Neural cell (in vitro differentiated cells): ENCODE measurements at regions not wholly inside any gene's neighbourhood (a gene's known extent, or its start where the extent isn't known, plus 50 kb on each side); places are given as distances from the start of the nearest gene placed in this dataset.

Source experiments
- H2AFZ ChIP-seq: fragments of 200-600, 300-800 bp; sonication (generic), shearing (Covaris generic); 2 replicates; pipeline ENCODE4 v1.6.0; 2014; ENCODE audit warnings: low read depth, mild to moderate bottlenecking, antibody characterized with exemption, low read length, moderate library complexity
- H3F3A ChIP-seq: fragments of 200-600 bp; shearing (Covaris generic); 2 replicates; pipeline ENCODE4 v1.6.1; 2016; ENCODE audit warnings: mild to moderate bottlenecking, moderate library complexity, mixed read lengths, antibody characterized with exemption, low read length; ENCODE audit not compliant: insufficient read depth, poor library complexity, severe bottlenecking
- H3K27ac ChIP-seq: fragments of 200-600, 300-800 bp; sonication (generic), shearing (Covaris generic); 2 replicates; pipeline ENCODE4 v1.5.1; 2014; ENCODE audit warnings: mild to moderate bottlenecking, low read length, moderate library complexity
- H3K27me3 ChIP-seq: fragments of 300-800, 200-600 bp; sonication (generic), shearing (Covaris generic); 2 replicates; pipeline ENCODE4 v1.6.0; 2014; ENCODE audit warnings: mild to moderate bottlenecking, low read depth, low read length, moderate library complexity; ENCODE audit not compliant: insufficient read depth
- H3K36me3 ChIP-seq: fragments of 300-800, 200-600 bp; sonication (generic), shearing (Covaris generic); 2 replicates; pipeline ENCODE4 v1.5.1; 2014; ENCODE audit warnings: mild to moderate bottlenecking, antibody characterized with exemption, low read length, moderate library complexity; ENCODE audit not compliant: insufficient read depth
- H3K4me2 ChIP-seq: fragments of 300-800, 200-600 bp; sonication (generic), shearing (Covaris generic); 2 replicates; pipeline ENCODE4 v1.6.0; 2014; ENCODE audit warnings: mild to moderate bottlenecking, low read length
- H3K4me3 ChIP-seq: fragments of 300-800, 200-600 bp; sonication (generic), shearing (Covaris generic); 2 replicates; pipeline ENCODE4 v1.5.1; 2014; ENCODE audit warnings: mild to moderate bottlenecking, low read length, moderate library complexity
- H3K79me2 ChIP-seq: fragments of 200-600 bp; shearing (Covaris generic); replicated peaks from 2 replicates; pipeline ENCODE4 v1.6.0; 2014; ENCODE audit warnings: mild to moderate bottlenecking, low read length, moderate library complexity; ENCODE audit not compliant: insufficient read depth
- H3K9ac ChIP-seq: fragments of 300-800, 200-600 bp; sonication (generic), shearing (Covaris generic); 2 replicates; pipeline ENCODE4 v1.6.1; 2016; ENCODE audit warnings: mild to moderate bottlenecking, low read length, mixed read lengths
- H3K9me2 ChIP-seq: fragments of 200-600 bp; shearing (Covaris generic); 2 replicates; pipeline ENCODE4 v1.6.1; 2016; ENCODE audit warnings: mild to moderate bottlenecking, low read length, mixed read lengths; ENCODE audit not compliant: insufficient read depth
- H3K9me3 ChIP-seq: fragments of 200-600, 300-800 bp; sonication (generic), shearing (Covaris generic); 2 replicates; pipeline ENCODE4 v1.6.1; 2016; ENCODE audit warnings: mild to moderate bottlenecking, mixed run types, low read length, moderate library complexity, mixed read lengths
- H4K20me1 ChIP-seq: fragments of 200-600 bp; shearing (Covaris generic); 2 replicates; pipeline ENCODE4 v1.6.1; 2016; ENCODE audit warnings: mild to moderate bottlenecking, mixed run types; ENCODE audit not compliant: insufficient read depth
- CTCF ChIP-seq: fragments of 450-650 bp; IDR thresholded peaks from 2 replicates; pipeline ENCODE4 v1.5.1; 2014; ENCODE audit warnings: antibody characterized with exemption, mild to moderate bottlenecking, moderate library complexity; ENCODE audit not compliant: poor library complexity, severe bottlenecking
- EP300 ChIP-seq: fragments of 450-650 bp; conservative IDR thresholded peaks from 2 replicates; pipeline ENCODE4 v1.6.1; 2014; ENCODE audit warnings: antibody characterized with exemption, mild to moderate bottlenecking, moderate library complexity; ENCODE audit not compliant: poor library complexity, severe bottlenecking
- EZH2 ChIP-seq: fragments of 200-600, 300-800 bp; shearing (Covaris generic), sonication (generic); IDR thresholded peaks from 2 replicates; pipeline ENCODE4 v1.6.1; 2014; ENCODE audit warnings: antibody characterized with exemption, low read length, borderline replicate concordance, mild to moderate bottlenecking; ENCODE audit not compliant: insufficient read depth, poor library complexity, severe bottlenecking
- MXI1 ChIP-seq: fragments of 450-650 bp; conservative IDR thresholded peaks from 2 replicates; pipeline ENCODE4 v1.6.1; 2014; ENCODE audit warnings: antibody characterized with exemption, mild to moderate bottlenecking; ENCODE audit not compliant: poor library complexity, severe bottlenecking
- POLR2AphosphoS5 ChIP-seq: IDR thresholded peaks from 2 replicates; pipeline ENCODE4 v1.6.1; 2012
- RAD21 ChIP-seq: fragments of 450-650 bp; conservative IDR thresholded peaks from 2 replicates; pipeline ENCODE4 v1.6.1; 2014; ENCODE audit warnings: antibody characterized with exemption, mild to moderate bottlenecking, moderate library complexity
- REST ChIP-seq: IDR thresholded peaks from 2 replicates; pipeline ENCODE4 v1.6.1; 2012; ENCODE audit warnings: borderline replicate concordance
- SMC3 ChIP-seq: fragments of 450-650 bp; conservative IDR thresholded peaks from 2 replicates; pipeline ENCODE4 v1.6.1; 2014; ENCODE audit warnings: antibody characterized with exemption, mild to moderate bottlenecking, moderate library complexity; ENCODE audit not compliant: poor library complexity
- TAF1 ChIP-seq: IDR thresholded peaks from 2 replicates; pipeline ENCODE4 v1.6.1; 2012; ENCODE audit warnings: low read depth

DNA sequence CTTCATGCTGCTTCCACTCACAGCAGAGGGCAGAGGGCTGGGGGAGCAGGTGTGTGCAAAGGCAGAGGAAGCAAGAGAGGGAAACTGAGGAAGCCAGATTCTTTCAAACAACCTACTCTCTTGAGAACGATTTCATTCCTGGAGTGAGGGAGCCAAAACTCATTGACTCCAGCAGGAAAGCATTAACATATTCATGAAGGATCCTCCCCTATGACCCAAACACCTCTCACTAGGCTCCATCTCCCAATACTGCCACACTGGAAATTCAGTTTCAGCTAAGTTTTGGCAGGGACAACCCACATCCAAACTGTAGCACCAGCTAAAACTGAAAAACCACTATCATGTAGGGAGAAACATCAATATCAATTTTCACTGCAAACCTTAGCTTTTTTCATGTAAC lies 125.1 kb downstream of the OLIG3 start:
- H3K9ac ChIP-seq: no peak overlapping the region
- H3K4me3 ChIP-seq: no peak overlapping the region
- TF ChIP-seq EZH2: no peak
- no peak for TF ChIP-seq MXI1
- no peak for TF ChIP-seq RAD21
- TF ChIP-seq POLR2AphosphoS5: no peak
- H3K4me2 ChIP-seq: no peak overlapping the region
- H3K9me2 ChIP-seq: no peaks in the 10 kb centered on the region
- no peaks in the 10 kb centered on the region for H3K27me3 ChIP-seq
- H3K79me2 ChIP-seq: no peaks in the 10 kb centered on the region
- no peaks in the 10 kb centered on the region for H4K20me1 ChIP-seq
- no peaks in the 10 kb centered on the region for H3K36me3 ChIP-seq
- no peak overlapping the region for H2AFZ ChIP-seq
- no peak overlapping the region for H3K27ac ChIP-seq
- no peaks in the 10 kb centered on the region for H3F3A ChIP-seq
- no peaks in the 10 kb centered on the region for H3K9me3 ChIP-seq

- Histone ChIP-seq H2AFZ (no peak overlapping the region), H3K9me2 (no peaks in the 10 kb centered on the region), H3K4me2 (no peak overlapping the region)
Observed at GRCh38 chr6:137365707-137366437, 128.3 kb downstream of the OLIG3 start.

More at GRCh38 chr6:137365707-137366437, 128.3 kb downstream of the OLIG3 start:
- Histone ChIP-seq H3K9ac (no peak overlapping the region), H3K27ac (no peak overlapping the region), H4K20me1 (no peaks in the 10 kb centered on the region), H3K27me3 (no peaks in the 10 kb centered on the region), H3K79me2 (no peaks in the 10 kb centered on the region), H3K36me3 (no peaks in the 10 kb centered on the region), H3K4me3 (no peak overlapping the region), H3K9me3 (no peaks in the 10 kb centered on the region), H3F3A (no peaks in the 10 kb centered on the region)
- TF ChIP-seq EZH2 (no peak), TAF1 (no peak), RAD21 (no peak), POLR2AphosphoS5 (no peak), CTCF (no peak), REST (no peak), SMC3 (no peak), EP300 (no peak), MXI1 (no peak)
